ENCODE measurements at regions not wholly inside any gene's neighbourhood (a gene's known extent, or its start where the extent isn't known, plus 50 kb on each side); places are given as distances from the start of the nearest gene placed in this dataset.

DNA sequence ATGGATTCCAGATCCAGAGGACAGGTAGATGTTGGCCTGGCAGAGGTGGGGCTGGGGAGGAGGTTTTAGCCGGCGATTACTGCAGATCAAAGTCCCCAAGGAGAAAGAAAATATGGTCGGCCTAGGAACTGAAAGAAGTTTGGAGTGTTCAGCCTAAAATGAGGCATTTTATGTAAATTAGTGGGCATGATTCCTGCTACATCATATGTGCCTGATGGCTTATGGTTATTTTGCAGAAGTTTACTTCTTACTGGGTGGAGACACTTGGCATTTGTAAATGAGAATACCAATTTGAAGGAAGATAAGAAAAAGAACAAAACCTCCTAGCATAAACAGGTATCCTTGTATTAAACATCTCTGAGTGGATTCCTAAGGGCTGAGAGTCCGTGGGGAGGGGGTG, 149.3 kb downstream of the FOXL1 start:
- Histone ChIP-seq H3K27me3 (no peaks in the 10 kb centered on the region), H3K36me3 (no peaks in the 10 kb centered on the region), H3K4me3 (no peak overlapping the region), H3K4me1 (ENCODE audit: insufficient read depth) (no peaks in the 10 kb centered on the region), H3K27ac (no peak overlapping the region), H3K9me3 (no peaks in the 10 kb centered on the region)
- intact Hi-C loops (cut with DNase I), result loop anchor here in 1 of 4 donors (2.0 kb wide), 1 partner anchor 19 kb away; no protein-coding TSS in a partner anchor
- no peak for DNase-seq
- TF ChIP-seq EP300 (IDR thresholded peaks at IDR 0.05) (no peak), POLR2A (IDR thresholded peaks at IDR 0.05) (no peak)
- TF ChIP-seq, protein P1, sequence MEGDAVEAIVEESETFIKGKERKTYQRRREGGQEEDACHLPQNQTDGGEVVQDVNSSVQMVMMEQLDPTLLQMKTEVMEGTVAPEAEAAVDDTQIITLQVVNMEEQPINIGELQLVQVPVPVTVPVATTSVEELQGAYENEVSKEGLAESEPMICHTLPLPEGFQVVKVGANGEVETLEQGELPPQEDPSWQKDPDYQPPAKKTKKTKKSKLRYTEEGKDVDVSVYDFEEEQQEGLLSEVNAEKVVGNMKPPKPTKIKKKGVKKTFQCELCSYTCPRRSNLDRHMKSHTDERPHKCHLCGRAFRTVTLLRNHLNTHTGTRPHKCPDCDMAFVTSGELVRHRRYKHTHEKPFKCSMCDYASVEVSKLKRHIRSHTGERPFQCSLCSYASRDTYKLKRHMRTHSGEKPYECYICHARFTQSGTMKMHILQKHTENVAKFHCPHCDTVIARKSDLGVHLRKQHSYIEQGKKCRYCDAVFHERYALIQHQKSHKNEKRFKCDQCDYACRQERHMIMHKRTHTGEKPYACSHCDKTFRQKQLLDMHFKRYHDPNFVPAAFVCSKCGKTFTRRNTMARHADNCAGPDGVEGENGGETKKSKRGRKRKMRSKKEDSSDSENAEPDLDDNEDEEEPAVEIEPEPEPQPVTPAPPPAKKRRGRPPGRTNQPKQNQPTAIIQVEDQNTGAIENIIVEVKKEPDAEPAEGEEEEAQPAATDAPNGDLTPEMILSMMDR (IDR thresholded peaks at IDR 0.05), result no peak
- 72 to 76% (median 74%) methylated on average over 4 of the region's 4 CpGs for WGBS, 3 donors

DNA sequence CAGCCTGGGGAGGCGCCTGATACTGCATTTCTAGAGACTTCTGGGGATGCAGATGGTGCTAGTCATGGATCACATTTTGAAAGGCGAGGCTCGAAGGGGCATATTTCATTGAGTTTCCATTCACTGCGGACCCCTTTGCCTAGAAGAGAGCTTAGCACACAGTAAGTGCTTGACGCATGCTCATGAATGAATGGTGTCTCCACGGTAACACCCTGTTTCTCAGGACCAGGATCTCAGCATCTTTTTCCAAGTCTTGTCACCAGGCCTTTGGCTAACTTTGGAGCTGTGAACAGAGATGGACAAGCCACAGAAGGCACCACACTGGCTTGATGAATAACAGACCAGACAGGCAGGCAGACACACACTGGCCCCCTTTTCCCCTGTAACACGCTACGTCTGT, 151.3 kb downstream of the FOXL1 start:
- 84 to 89% (median 85%) methylated on average over 8 of the region's 8 CpGs for WGBS, 3 donors
- no peak overlapping the region for H3K4me3 ChIP-seq
- H3K27me3 ChIP-seq, result no peaks in the 10 kb centered on the region
- no peak for DNase-seq
- TF ChIP-seq, protein P1 (IDR thresholded peaks at IDR 0.05), result no peak
- TF ChIP-seq POLR2A (IDR thresholded peaks at IDR 0.05) (no peak), EP300 (IDR thresholded peaks at IDR 0.05) (no peak)
- H3K27ac ChIP-seq, result no peak overlapping the region
- no peaks in the 10 kb centered on the region for H3K36me3 ChIP-seq
- no peaks in the 10 kb centered on the region for H3K4me1 ChIP-seq (ENCODE audit: insufficient read depth)
- intact Hi-C loops (cut with DNase I), result loop anchor here in 1 of 4 donors (2.0 kb wide), 1 partner anchor 21 kb away; no protein-coding TSS in a partner anchor
- no peaks in the 10 kb centered on the region for H3K9me3 ChIP-seq

DNA sequence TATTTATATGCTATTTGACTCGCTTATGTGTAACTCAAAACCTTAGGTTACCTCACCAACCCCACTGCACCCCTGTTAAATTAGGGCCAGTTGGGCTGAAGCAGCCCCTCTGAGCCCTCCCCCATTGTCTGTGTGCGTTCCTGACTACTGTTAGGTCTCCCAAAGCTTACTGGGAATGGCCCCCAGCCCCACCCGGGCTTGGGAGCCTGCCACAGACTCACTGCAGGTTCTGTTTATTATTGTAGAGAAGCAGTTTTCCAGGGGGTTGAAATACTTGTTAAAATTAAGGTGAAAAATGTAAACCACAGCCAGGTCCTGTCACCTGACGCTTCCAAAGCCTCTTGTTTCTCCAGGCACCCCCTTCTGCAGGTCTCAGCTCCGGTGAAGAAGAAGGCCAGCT, 151.7 kb downstream of the FOXL1 start:
- Histone ChIP-seq H3K27me3 (no peaks in the 10 kb centered on the region), H3K4me3 (no peak overlapping the region), H3K4me1 (ENCODE audit: insufficient read depth) (no peaks in the 10 kb centered on the region), H3K9me3 (no peaks in the 10 kb centered on the region), H3K27ac (no peak overlapping the region), H3K36me3 (no peaks in the 10 kb centered on the region)
- intact Hi-C loops (cut with DNase I), result no loop called here
- 60 to 73% (median 67%) methylated on average over 5 of the region's 5 CpGs for WGBS, 3 donors
- TF ChIP-seq POLR2A (IDR thresholded peaks at IDR 0.05) (no peak), EP300 (IDR thresholded peaks at IDR 0.05) (no peak)
- TF ChIP-seq, protein P1 (IDR thresholded peaks at IDR 0.05), result no peak
- no peak for DNase-seq

DNA sequence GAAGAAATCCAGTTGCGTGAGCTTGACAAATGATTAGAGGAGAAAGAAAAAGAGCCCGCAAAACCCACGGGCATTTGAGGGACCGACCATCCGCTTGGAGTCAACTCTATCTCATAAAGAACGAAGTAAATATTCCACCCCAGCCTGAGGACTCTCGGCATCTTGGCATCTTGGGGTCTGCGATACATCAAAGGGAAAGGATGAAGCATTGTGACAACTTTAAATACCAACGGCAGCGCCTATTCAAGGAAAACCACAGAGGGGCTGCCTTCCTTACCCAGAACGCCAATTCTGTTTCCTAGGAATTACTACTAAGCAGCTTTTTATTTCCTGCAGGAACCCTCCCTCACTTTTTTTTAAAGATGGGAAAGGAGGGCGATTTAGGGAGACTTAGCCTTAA, 152.2 kb downstream of the FOXL1 start:
- H3K4me1 ChIP-seq (ENCODE audit: insufficient read depth), result no peaks in the 10 kb centered on the region
- no peak for DNase-seq
- WGBS, 3 donors, result 50 to 58% (median 53%) methylated on average over 12 of the region's 12 CpGs
- H3K9me3 ChIP-seq, result no peaks in the 10 kb centered on the region
- H3K27me3 ChIP-seq, result no peaks in the 10 kb centered on the region
- no peak overlapping the region for H3K27ac ChIP-seq
- H3K4me3 ChIP-seq, result no peak overlapping the region
- no peaks in the 10 kb centered on the region for H3K36me3 ChIP-seq
- intact Hi-C loops (cut with DNase I), result no loop called here
- TF ChIP-seq POLR2A (IDR thresholded peaks at IDR 0.05) (no peak), EP300 (IDR thresholded peaks at IDR 0.05) (no peak)
- TF ChIP-seq, protein P1 (IDR thresholded peaks at IDR 0.05), result no peak

Measured in ovary (tissue), 7 donors.